PFSK-1 (cell line): ENCODE measurements at regions not wholly inside any gene's neighbourhood (a gene's known extent, or its start where the extent isn't known, plus 50 kb on each side); places are given as distances from the start of the nearest gene placed in this dataset.

Experiments
- FOXP2 ChIP-seq: optimal IDR thresholded peaks from 2 replicates; pipeline ENCODE3; 2011; ENCODE audit warnings: borderline replicate concordance, control low read depth, inconsistent platforms; ENCODE audit not compliant: insufficient read depth; ENCODE audit errors: extremely low read length, extremely low read depth
- POLR2AphosphoS5 ChIP-seq: IDR thresholded peaks from 2 replicates; pipeline ENCODE4 v1.6.1; 2012; ENCODE audit warnings: low read depth, mild to moderate bottlenecking, control low read depth, low read length, moderate library complexity
- REST ChIP-seq, 2 experiments: IDR thresholded peaks; 2 replicates each; pipeline versions ENCODE4 v1.6.1 to v1.8.0; 2011 to 2012; ENCODE audit warnings: low read depth in 2 of 2, low read length in 2 of 2, control low read depth in 1 of 2, inconsistent platforms in 1 of 2, mild to moderate bottlenecking in 1 of 2, moderate library complexity in 1 of 2; ENCODE audit not compliant: insufficient read depth in 1 of 2
- SIN3A ChIP-seq: IDR thresholded peaks from 2 replicates; pipeline ENCODE4 v1.6.1; 2012; ENCODE audit warnings: mild to moderate bottlenecking, low read length, moderate library complexity, borderline replicate concordance; ENCODE audit not compliant: insufficient read depth
- TAF1 ChIP-seq: IDR thresholded peaks from 2 replicates; pipeline ENCODE4 v1.6.1; 2012; ENCODE audit warnings: low read length, control low read depth, borderline replicate concordance; ENCODE audit not compliant: insufficient read depth

- TF ChIP-seq POLR2AphosphoS5 (no peak), SIN3A (no peak), TAF1 (no peak), FOXP2 (no peak)
Measured at GRCh38 chr2:215614296-215614695, 178.4 kb upstream of the FN1 start.

GRCh38 chr2:215613888-215614287 is 178.0 kb upstream of the FN1 start:
- TF ChIP-seq TAF1 (no peak), FOXP2 (no peak), SIN3A (no peak), POLR2AphosphoS5 (no peak), REST (IDR thresholded peaks at IDR 0.05; ENCODE audit: insufficient read depth in 1 of 2, low read depth in 2 of 2, low read length in 2 of 2) (no peak)

DNA sequence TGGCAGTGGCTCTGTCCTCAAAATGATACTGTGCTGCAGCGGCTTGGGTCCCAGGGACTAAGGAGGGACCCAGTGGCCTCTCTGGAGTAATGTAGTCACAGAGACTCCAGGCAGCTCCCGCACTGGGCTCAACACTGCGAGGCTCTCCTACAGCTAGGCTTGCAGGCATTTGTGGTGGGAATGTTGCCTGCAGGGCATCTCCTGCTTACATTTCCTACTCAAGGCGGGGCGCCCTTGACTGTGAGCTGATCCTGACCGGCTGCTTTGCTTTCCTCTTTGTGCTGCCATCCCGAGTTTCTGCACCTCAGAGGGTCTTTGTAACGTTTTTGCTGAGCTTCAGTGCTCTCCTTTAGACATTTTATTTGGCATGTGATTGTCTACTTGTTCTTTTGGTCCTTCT is 177.4 kb upstream of the FN1 start:
- TF ChIP-seq REST (IDR thresholded peaks at IDR 0.05; ENCODE audit: insufficient read depth in 1 of 2, low read depth in 2 of 2, low read length in 2 of 2) (no peak), POLR2AphosphoS5 (no peak), TAF1 (no peak), FOXP2 (no peak), SIN3A (no peak)

DNA sequence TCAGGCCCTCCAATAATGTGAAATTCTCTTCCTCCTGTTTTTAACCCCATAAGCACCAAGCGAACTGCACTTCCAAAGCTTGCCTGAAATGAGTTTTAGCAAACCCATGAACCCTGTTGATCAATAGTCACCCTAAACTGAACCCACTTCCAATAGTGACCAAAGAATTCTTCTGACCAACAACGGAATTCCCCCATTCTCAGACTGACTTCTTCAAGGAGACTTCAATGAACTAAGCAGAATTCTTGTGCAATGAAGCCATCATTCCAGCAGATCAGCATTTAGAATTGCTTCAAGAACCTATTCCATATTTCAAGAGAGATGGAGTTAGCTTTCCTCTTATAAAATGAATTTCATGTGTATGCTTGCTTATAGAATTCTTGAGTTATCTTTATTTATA is 176.9 kb upstream of the FN1 start:
- TF ChIP-seq FOXP2 (no peak), TAF1 (no peak), POLR2AphosphoS5 (no peak), SIN3A (no peak), REST (IDR thresholded peaks at IDR 0.05; ENCODE audit: insufficient read depth in 1 of 2, low read depth in 2 of 2, low read length in 2 of 2) (no peak)

GRCh38 chr2:215611609-215612386 is 175.9 kb upstream of the FN1 start:
- TF ChIP-seq POLR2AphosphoS5 (no peak), REST (IDR thresholded peaks at IDR 0.05; ENCODE audit: insufficient read depth in 1 of 2, low read depth in 2 of 2, low read length in 2 of 2) (no peak), FOXP2 (no peak), TAF1 (no peak), SIN3A (no peak)
